ENCODE measurements at regions not wholly inside any gene's neighbourhood (a gene's known extent, or its start where the extent isn't known, plus 50 kb on each side); places are given as distances from the start of the nearest gene placed in this dataset.
"Not testable (repeated sequence)": the region's sequence is repeated elsewhere in the genome, so short reads cannot be mapped to it uniquely, and the experiment has no call there.

DNA sequence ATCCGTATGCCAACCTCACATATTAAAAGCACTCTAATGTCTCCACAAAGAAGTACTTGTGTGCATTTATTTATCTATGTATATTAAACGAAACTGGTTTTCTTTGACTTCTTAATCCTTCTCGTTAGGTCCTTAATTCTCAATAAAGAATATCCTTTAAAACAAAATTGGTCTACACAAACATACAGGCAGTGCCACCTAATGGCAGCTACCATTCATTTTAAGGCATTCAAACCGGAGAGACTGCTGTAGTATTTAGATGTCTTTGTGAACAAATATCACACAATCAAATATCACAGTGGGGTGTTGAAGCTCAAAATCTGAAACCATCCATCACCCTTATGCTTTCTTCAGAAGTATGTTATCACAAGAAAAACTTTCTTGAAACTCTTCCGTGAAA lies 96.6 kb upstream of the IRAK1BP1 start:
- H3K4me3 ChIP-seq (ENCODE audit: low read depth, low read length), result no peak overlapping the region
- H3K27ac ChIP-seq, result no peak overlapping the region
- DNase-seq, result no peak
- no peak for TF ChIP-seq CTCF (IDR thresholded peaks at IDR 0.05; ENCODE audit: low read depth, low read length, missing control alignments)
- in situ Hi-C loops (cut with HindIII; ENCODE audit: low pct_ligation_motif_present, low sequenced_read_pairs), result no loop called here
- no peaks in the 10 kb centered on the region for H3K36me3 ChIP-seq (replicated peaks)
- H3K27me3 ChIP-seq (replicated peaks), result no peaks in the 10 kb centered on the region

- Histone ChIP-seq H3K36me3 (replicated peaks) (no peaks in the 10 kb centered on the region), H3K4me3 (ENCODE audit: low read depth, low read length) (no peak overlapping the region), H3K27me3 (replicated peaks) (no peaks in the 10 kb centered on the region), H3K27ac (no peak overlapping the region)
- in situ Hi-C loops (cut with HindIII; ENCODE audit: low pct_ligation_motif_present, low sequenced_read_pairs), result no loop called here
- no peak for DNase-seq
- TF ChIP-seq CTCF (IDR thresholded peaks at IDR 0.05; ENCODE audit: low read depth, low read length, missing control alignments), result no peak
Observed at GRCh38 chr6:78771586-78771985, 95.8 kb upstream of the IRAK1BP1 start.

DNA sequence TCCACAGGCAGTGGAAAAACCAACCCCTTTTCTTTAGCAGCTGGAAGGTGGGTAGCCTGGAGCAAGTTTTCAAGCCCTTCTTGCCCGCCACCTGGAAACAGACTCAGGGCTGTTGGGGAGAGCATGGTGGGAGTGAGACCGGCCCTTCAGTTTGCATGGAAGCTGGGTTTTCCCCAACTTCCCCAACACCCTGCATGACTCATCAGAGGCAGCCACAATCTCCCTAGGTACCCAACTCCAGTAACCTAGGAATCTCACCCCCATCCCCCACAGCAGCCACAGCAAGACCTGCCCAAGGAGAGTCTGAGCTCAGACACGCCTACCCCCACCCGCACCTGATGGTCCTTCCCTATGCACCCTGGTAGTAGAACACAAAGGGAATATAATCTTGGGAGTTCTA lies 86.3 kb upstream of the IRAK1BP1 start:
- no peaks in the 10 kb centered on the region for H3K27me3 ChIP-seq (replicated peaks)
- no peak overlapping the region for H3K27ac ChIP-seq
- no peak for DNase-seq
- TF ChIP-seq CTCF (IDR thresholded peaks at IDR 0.05; ENCODE audit: low read depth, low read length, missing control alignments), result no peak
- H3K36me3 ChIP-seq (replicated peaks), result no peaks in the 10 kb centered on the region
- H3K4me3 ChIP-seq (ENCODE audit: low read depth, low read length), result no peak overlapping the region
- in situ Hi-C loops (cut with HindIII; ENCODE audit: low pct_ligation_motif_present, low sequenced_read_pairs), result no loop called here

DNA sequence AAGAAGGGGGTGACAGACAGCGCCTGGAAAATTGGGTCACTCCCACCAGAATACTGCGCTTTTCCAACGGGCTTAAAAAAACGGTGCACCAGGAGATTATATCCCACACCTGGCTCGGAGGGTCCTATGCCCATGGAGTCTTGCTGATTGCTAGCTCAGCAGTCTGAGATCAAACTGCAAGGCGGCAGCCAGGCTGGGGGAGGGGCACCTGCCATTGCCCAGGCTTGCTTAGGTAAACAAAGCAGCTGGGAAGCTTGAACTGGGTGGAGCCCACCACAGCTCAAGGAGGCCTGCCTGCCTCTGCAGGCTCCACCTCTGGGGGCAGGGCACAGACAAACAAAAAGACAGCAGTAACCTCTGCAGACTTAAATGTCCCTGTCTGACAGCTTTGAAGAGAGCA lies 84.0 kb upstream of the IRAK1BP1 start:
- H3K36me3 ChIP-seq (replicated peaks); in situ Hi-C loops (cut with HindIII; ENCODE audit: low pct_ligation_motif_present, low sequenced_read_pairs); DNase-seq; H3K27ac ChIP-seq; H3K4me3 ChIP-seq (ENCODE audit: low read depth, low read length); H3K27me3 ChIP-seq (replicated peaks): not testable (repeated sequence)

DNA sequence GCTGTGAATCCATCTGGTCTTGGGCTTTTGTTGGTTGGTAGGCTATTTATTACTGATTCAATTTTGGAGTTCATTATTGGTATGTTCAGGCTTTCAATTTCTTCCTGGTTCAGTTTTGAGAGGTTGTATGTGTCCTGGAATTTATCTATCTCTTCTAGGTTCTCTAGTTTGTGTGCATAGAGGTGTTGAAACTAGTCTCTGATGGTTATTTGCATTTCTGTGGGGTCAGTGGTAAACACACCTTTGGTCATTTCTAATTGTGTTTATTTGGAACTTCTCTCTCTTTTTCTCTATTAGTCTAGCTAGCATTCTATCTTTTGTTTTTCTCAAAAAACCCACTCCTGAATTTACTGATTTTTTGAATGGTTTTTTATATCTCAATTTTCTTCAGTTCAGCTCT lies 70.1 kb upstream of the IRAK1BP1 start:
- Histone ChIP-seq H3K27ac (no peak overlapping the region), H3K4me3 (ENCODE audit: low read depth, low read length) (no peak overlapping the region), H3K36me3 (replicated peaks) (no peaks in the 10 kb centered on the region), H3K27me3 (replicated peaks) (no peaks in the 10 kb centered on the region)
- in situ Hi-C loops (cut with HindIII; ENCODE audit: low pct_ligation_motif_present, low sequenced_read_pairs), result no loop called here
- DNase-seq, result no peak
- no peak for TF ChIP-seq CTCF (IDR thresholded peaks at IDR 0.05; ENCODE audit: low read depth, low read length, missing control alignments)

DNA sequence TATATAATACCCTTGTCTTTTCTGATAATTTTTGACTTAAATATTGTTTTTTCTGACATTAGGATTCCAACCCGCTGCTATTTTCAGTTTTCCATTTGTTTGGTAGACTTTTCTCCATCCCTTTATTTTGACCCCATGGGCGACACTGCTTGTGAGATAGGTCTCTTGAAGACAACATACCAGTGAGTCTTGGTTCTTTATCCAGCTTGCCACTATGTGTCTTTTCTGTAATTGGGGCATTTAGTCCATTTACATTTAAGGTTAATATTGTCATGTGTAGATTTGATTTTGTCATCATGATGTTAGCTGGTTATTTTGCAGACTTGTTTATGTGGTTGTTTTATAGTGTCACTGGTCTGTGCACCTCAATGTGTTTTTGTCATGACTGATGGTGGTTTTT lies 67.7 kb upstream of the IRAK1BP1 start:
- DNase-seq, result no peak
- H3K27ac ChIP-seq, result no peak overlapping the region
- in situ Hi-C loops (cut with HindIII; ENCODE audit: low pct_ligation_motif_present, low sequenced_read_pairs), result no loop called here
- no peak overlapping the region for H3K4me3 ChIP-seq (ENCODE audit: low read depth, low read length)
- no peaks in the 10 kb centered on the region for H3K27me3 ChIP-seq (replicated peaks)
- TF ChIP-seq CTCF (IDR thresholded peaks at IDR 0.05; ENCODE audit: low read depth, low read length, missing control alignments), result no peak
- H3K36me3 ChIP-seq (replicated peaks), result no peaks in the 10 kb centered on the region

DNA sequence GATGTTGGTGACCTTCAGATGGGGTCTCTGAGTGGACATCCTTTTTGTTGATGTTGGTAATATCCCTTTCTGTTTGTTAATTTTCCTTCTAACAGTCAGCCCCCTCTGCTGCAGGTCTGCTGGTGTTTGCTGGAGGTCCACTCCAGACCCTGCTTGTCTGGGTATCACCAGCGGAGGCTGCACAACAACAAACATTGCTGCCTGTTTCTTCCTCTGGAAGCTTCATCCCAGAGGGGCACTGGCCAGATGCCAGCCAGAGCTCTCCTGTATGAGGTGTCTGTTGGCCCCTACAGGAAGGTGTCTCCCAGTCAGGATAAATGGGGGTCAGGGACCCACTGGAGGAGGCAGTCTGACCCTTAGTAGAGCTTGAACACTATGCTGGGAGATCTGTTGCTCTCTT lies 60.6 kb upstream of the IRAK1BP1 start:
- H3K27ac ChIP-seq; H3K36me3 ChIP-seq (replicated peaks); H3K27me3 ChIP-seq (replicated peaks); H3K4me3 ChIP-seq (ENCODE audit: low read depth, low read length); DNase-seq; in situ Hi-C loops (cut with HindIII; ENCODE audit: low pct_ligation_motif_present, low sequenced_read_pairs): not testable (repeated sequence)

DNA sequence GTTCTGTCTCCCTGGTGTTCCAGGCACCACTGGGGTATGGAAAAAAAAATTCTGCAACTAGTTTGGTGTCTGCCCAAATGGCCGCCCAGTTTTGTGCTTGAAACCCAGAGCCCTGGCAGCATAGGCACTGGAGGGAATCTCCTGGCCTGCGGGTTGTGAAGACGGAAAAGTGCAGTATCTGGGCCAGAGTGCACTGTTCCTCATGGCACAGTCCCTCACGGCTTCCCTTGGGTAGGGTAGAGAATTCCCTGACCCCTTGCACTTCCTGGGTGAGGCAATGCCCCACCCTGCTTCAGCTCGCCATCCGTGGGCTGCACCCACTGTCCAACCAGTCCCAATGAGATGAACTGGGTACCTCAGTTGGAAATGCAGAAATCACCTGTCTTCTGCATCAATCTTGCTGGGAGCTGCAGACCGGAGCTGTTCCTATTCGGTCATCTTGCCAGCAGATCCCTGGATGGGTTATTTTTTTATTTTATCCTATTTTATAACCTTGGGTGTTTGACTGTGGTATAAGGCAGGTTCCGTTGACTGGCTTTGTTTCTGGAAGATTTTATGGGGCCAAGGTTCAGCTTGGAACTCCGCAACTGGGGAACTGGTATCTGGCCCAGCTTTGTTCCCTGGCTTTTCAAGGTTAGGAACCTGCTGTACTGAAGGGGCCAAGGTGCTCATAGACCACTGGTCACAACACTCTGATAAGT lies 59.5 kb upstream of the IRAK1BP1 start:
- H3K27me3 ChIP-seq (replicated peaks); H3K36me3 ChIP-seq (replicated peaks); H3K4me3 ChIP-seq (ENCODE audit: low read depth, low read length); in situ Hi-C loops (cut with HindIII; ENCODE audit: low pct_ligation_motif_present, low sequenced_read_pairs); DNase-seq; H3K27ac ChIP-seq: not testable (repeated sequence)

Measured in brain microvascular endothelial cell (primary cell).